ENCODE measurements at regions not wholly inside any gene's neighbourhood (a gene's known extent, or its start where the extent isn't known, plus 50 kb on each side); places are given as distances from the start of the nearest gene placed in this dataset.
"Not testable (repeated sequence)": the region's sequence is repeated elsewhere in the genome, so short reads cannot be mapped to it uniquely, and the experiment has no call there.

DNA sequence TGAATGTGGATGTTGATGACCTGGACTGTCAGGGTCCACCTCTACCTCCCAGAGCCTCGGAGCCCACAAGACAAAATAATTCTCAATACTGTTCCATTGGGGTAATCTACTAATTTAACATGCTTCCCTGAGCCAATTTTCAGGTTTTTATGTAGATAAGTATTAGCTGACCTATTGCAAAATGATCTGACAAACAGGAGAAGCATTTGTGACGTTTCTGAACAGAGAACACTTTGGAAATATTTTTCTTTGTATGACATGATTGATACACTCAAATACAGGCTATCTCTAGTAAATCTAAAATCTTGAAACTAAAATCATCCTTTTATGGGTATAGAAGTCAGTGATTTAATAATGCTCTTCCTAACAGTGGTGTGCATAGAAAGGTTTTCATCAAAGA is 716.6 kb downstream of the KLHL13 start:
- no peaks in the 10 kb centered on the region for H3K79me2 ChIP-seq (ENCODE audit: insufficient read depth, low read length)
- no peak overlapping the region for H3K4me3 ChIP-seq (ENCODE audit: insufficient read depth, low read depth, low read length)
- Mint-ChIP-seq H3K4me1 (ENCODE audit: low read depth, unreplicated experiment) (no peaks in the 10 kb centered on the region), H3K9me3 (ENCODE audit: unreplicated experiment) (peaks cover 2% of the 10 kb centered on the region), H3K36me3 (ENCODE audit: low read depth, unreplicated experiment) (no peaks in the 10 kb centered on the region), H3K4me3 (ENCODE audit: unreplicated experiment) (no peak overlapping the region), H3K27me3 (ENCODE audit: low read depth, unreplicated experiment) (peaks cover 2% of the 10 kb centered on the region), H3K27ac (ENCODE audit: unreplicated experiment) (no peak overlapping the region)
- no peaks in the 10 kb centered on the region for H3K27me3 ChIP-seq (ENCODE audit: insufficient read depth, low read length)
- no peak overlapping the region for H3K9ac ChIP-seq (ENCODE audit: low read length)
- no peak overlapping the region for H3K4me2 ChIP-seq (ENCODE audit: low read length)
- no peak for FAIRE-seq
- H3K27ac ChIP-seq (ENCODE audit: low read depth, low read length) = no peak overlapping the region
- DNase-seq (ENCODE audit: low read depth) = no peak
- no peaks in the 10 kb centered on the region for H3K9me3 ChIP-seq (ENCODE audit: insufficient read depth, low read depth, low read length)
- no peak overlapping the region for H2AFZ ChIP-seq (ENCODE audit: low read depth, low read length)
- H4K20me1 ChIP-seq (ENCODE audit: insufficient read depth, low read length) = no peaks in the 10 kb centered on the region
- TF ChIP-seq, protein P1, sequence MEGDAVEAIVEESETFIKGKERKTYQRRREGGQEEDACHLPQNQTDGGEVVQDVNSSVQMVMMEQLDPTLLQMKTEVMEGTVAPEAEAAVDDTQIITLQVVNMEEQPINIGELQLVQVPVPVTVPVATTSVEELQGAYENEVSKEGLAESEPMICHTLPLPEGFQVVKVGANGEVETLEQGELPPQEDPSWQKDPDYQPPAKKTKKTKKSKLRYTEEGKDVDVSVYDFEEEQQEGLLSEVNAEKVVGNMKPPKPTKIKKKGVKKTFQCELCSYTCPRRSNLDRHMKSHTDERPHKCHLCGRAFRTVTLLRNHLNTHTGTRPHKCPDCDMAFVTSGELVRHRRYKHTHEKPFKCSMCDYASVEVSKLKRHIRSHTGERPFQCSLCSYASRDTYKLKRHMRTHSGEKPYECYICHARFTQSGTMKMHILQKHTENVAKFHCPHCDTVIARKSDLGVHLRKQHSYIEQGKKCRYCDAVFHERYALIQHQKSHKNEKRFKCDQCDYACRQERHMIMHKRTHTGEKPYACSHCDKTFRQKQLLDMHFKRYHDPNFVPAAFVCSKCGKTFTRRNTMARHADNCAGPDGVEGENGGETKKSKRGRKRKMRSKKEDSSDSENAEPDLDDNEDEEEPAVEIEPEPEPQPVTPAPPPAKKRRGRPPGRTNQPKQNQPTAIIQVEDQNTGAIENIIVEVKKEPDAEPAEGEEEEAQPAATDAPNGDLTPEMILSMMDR (IDR thresholded peaks at IDR 0.05; ENCODE audit: insufficient read depth, low read depth, low read length) = no peak
- TF ChIP-seq EZH2 (IDR thresholded peaks at IDR 0.05; ENCODE audit: insufficient read depth, low read length) = no peak
- H3K4me1 ChIP-seq (ENCODE audit: insufficient read depth, low read length) = no peaks in the 10 kb centered on the region
- no peaks in the 10 kb centered on the region for H3K36me3 ChIP-seq (ENCODE audit: insufficient read depth, low read length)

DNA sequence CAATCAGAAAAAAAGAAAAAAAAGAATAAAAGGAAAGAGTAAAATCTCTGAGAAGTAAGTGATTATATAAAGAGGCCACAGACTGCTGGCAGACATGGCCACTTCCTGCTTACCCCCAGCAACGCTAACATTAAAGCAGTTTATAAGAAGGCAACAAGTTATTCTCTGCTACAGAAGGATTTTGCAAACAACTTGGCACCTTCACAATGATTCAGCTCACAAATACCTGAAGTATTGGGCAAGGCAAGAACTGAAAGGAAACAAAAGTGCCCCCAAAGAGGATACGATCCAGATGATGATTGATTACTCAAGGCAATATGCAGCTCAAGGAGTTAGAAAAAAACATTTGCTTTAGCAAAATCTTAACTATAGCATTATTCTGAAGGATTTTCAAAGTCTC is 718.8 kb downstream of the KLHL13 start:
- H3K79me2 ChIP-seq (ENCODE audit: insufficient read depth, low read length) = no peaks in the 10 kb centered on the region
- no peaks in the 10 kb centered on the region for H3K27me3 ChIP-seq (ENCODE audit: insufficient read depth, low read length)
- no peak overlapping the region for H3K9ac ChIP-seq (ENCODE audit: low read length)
- H3K27ac ChIP-seq (ENCODE audit: low read depth, low read length) = no peak overlapping the region
- no peaks in the 10 kb centered on the region for H3K36me3 ChIP-seq (ENCODE audit: insufficient read depth, low read length)
- Mint-ChIP-seq H3K9me3 (ENCODE audit: unreplicated experiment) (peaks cover 2% of the 10 kb centered on the region), H3K4me1 (ENCODE audit: low read depth, unreplicated experiment) (no peaks in the 10 kb centered on the region), H3K36me3 (ENCODE audit: low read depth, unreplicated experiment) (no peaks in the 10 kb centered on the region), H3K27ac (ENCODE audit: unreplicated experiment) (no peak overlapping the region), H3K4me3 (ENCODE audit: unreplicated experiment) (no peak overlapping the region), H3K27me3 (ENCODE audit: low read depth, unreplicated experiment) (no peaks in the 10 kb centered on the region)
- no peak overlapping the region for H3K4me3 ChIP-seq (ENCODE audit: insufficient read depth, low read depth, low read length)
- no peak overlapping the region for H3K4me2 ChIP-seq (ENCODE audit: low read length)
- no peaks in the 10 kb centered on the region for H3K4me1 ChIP-seq (ENCODE audit: insufficient read depth, low read length)
- FAIRE-seq (peak; percentile 17), DNase-seq (ENCODE audit: low read depth) (no peak)
- no peak overlapping the region for H2AFZ ChIP-seq (ENCODE audit: low read depth, low read length)
- TF ChIP-seq EZH2 (IDR thresholded peaks at IDR 0.05; ENCODE audit: insufficient read depth, low read length) = no peak
- TF ChIP-seq, protein P1 (IDR thresholded peaks at IDR 0.05; ENCODE audit: insufficient read depth, low read depth, low read length) = no peak
- no peaks in the 10 kb centered on the region for H3K9me3 ChIP-seq (ENCODE audit: insufficient read depth, low read depth, low read length)
- H4K20me1 ChIP-seq (ENCODE audit: insufficient read depth, low read length) = no peaks in the 10 kb centered on the region

DNA sequence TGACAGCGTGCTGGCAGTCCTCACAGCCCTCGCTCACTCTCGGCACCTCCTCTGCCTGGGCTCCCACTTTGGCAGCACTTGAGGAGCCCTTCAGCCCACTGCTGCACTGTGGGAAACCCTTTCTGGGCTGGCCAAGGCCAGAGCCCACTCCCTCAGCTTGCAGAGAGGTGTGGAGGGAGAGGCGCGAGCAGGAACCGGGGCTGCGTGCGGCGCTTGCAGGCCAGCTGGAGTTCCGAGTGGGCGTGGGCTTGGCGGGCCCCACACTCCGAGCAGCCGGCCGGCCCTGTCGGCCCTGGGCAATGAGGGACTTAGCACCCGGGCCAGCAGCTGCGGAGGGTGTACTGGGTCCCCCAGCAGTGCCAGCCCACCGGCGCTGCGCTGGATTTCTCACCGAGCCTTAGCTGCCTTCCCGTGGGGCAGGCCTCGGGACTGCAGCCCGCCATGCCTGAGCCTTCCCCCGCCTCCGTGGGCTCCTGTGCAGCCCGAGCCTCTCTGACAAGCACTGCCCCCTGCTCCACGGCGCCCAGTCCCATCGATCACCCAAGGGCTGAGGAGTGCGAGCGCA is 722.0 kb downstream of the KLHL13 start:
- H3K27ac Mint-ChIP-seq (ENCODE audit: unreplicated experiment); H3K36me3 Mint-ChIP-seq (ENCODE audit: low read depth, unreplicated experiment); H3K36me3 ChIP-seq (ENCODE audit: insufficient read depth, low read length); H3K9ac ChIP-seq (ENCODE audit: low read length); H3K4me1 Mint-ChIP-seq (ENCODE audit: low read depth, unreplicated experiment); H2AFZ ChIP-seq (ENCODE audit: low read depth, low read length); DNase-seq (ENCODE audit: low read depth); H3K4me3 Mint-ChIP-seq (ENCODE audit: unreplicated experiment); H3K79me2 ChIP-seq (ENCODE audit: insufficient read depth, low read length); FAIRE-seq; H3K9me3 ChIP-seq (ENCODE audit: insufficient read depth, low read depth, low read length); H3K9me3 Mint-ChIP-seq (ENCODE audit: unreplicated experiment); H3K4me1 ChIP-seq (ENCODE audit: insufficient read depth, low read length); H3K27me3 ChIP-seq (ENCODE audit: insufficient read depth, low read length); H4K20me1 ChIP-seq (ENCODE audit: insufficient read depth, low read length); H3K4me3 ChIP-seq (ENCODE audit: insufficient read depth, low read depth, low read length); H3K4me2 ChIP-seq (ENCODE audit: low read length); H3K27me3 Mint-ChIP-seq (ENCODE audit: low read depth, unreplicated experiment); H3K27ac ChIP-seq (ENCODE audit: low read depth, low read length): not testable (repeated sequence)

DNA sequence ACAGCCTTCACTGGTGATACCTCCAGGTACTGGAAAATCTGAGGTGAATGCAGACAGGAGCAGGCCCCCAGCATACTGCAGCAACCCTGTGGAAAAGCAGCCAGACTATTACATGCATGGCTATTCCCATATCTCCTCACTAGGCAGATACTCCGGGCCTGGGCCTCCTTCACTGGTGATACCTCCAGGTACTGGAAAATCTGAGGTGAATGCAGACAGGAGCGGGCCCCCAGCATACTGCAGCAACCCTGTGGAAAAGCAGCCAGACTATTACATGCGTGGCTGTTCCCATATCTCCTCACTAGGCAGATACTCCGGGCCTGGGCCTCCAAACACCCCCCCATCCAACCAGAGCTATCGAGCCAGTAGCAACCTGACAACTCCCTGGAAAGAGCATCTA is 724.2 kb downstream of the KLHL13 start:
- H3K27me3 ChIP-seq (ENCODE audit: insufficient read depth, low read length); H3K27me3 Mint-ChIP-seq (ENCODE audit: low read depth, unreplicated experiment); H3K4me3 ChIP-seq (ENCODE audit: insufficient read depth, low read depth, low read length); H3K4me2 ChIP-seq (ENCODE audit: low read length); H2AFZ ChIP-seq (ENCODE audit: low read depth, low read length); H3K36me3 Mint-ChIP-seq (ENCODE audit: low read depth, unreplicated experiment); H4K20me1 ChIP-seq (ENCODE audit: insufficient read depth, low read length); H3K36me3 ChIP-seq (ENCODE audit: insufficient read depth, low read length); H3K27ac ChIP-seq (ENCODE audit: low read depth, low read length); H3K9me3 Mint-ChIP-seq (ENCODE audit: unreplicated experiment); H3K4me1 ChIP-seq (ENCODE audit: insufficient read depth, low read length); H3K9me3 ChIP-seq (ENCODE audit: insufficient read depth, low read depth, low read length); H3K27ac Mint-ChIP-seq (ENCODE audit: unreplicated experiment); H3K4me1 Mint-ChIP-seq (ENCODE audit: low read depth, unreplicated experiment); H3K4me3 Mint-ChIP-seq (ENCODE audit: unreplicated experiment); H3K9ac ChIP-seq (ENCODE audit: low read length); H3K79me2 ChIP-seq (ENCODE audit: insufficient read depth, low read length); DNase-seq (ENCODE audit: low read depth); FAIRE-seq: not testable (repeated sequence)
